C4-2B (cell line): ENCODE measurements at regions not wholly inside any gene's neighbourhood (a gene's known extent, or its start where the extent isn't known, plus 50 kb on each side); places are given as distances from the start of the nearest gene placed in this dataset.

Experiments used
- ZFX ChIP-seq: fragments of 450-650 bp; IDR thresholded peaks from 2 replicates; pipeline ENCODE4 v1.6.1; 2017
- TF ChIP-seq, protein P1 (sequence below): fragments of 450-650 bp; conservative IDR thresholded peaks from 2 replicates; pipeline ENCODE4 v1.5.1; 2017; ENCODE audit warnings: mild to moderate bottlenecking

DNA sequence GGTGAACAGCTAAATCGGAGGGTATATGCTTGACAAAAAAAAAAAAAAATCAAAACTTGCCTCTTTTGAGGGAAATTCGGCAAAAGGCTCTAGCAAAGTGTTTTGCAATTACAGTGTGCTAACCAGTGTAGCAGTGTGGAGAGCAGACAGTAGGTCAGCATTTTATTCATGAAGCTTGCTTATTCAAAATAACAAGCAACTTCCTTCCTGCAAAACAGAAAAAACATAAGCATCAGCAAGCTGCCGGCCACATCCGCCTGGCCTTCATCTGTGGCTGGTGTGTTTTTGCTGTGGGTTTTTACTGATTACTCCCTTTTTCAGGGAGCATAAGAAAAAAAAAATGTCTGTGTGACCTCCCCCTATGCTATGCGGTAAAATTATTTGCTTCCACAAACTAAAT, 434.1 kb downstream of the OCA2 start:
- TF ChIP-seq, protein P1, sequence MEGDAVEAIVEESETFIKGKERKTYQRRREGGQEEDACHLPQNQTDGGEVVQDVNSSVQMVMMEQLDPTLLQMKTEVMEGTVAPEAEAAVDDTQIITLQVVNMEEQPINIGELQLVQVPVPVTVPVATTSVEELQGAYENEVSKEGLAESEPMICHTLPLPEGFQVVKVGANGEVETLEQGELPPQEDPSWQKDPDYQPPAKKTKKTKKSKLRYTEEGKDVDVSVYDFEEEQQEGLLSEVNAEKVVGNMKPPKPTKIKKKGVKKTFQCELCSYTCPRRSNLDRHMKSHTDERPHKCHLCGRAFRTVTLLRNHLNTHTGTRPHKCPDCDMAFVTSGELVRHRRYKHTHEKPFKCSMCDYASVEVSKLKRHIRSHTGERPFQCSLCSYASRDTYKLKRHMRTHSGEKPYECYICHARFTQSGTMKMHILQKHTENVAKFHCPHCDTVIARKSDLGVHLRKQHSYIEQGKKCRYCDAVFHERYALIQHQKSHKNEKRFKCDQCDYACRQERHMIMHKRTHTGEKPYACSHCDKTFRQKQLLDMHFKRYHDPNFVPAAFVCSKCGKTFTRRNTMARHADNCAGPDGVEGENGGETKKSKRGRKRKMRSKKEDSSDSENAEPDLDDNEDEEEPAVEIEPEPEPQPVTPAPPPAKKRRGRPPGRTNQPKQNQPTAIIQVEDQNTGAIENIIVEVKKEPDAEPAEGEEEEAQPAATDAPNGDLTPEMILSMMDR: no peak
- no peak for TF ChIP-seq ZFX
